Liver (tissue), 7 donors: ENCODE measurements at regions not wholly inside any gene's neighbourhood (a gene's known extent, or its start where the extent isn't known, plus 50 kb on each side); places are given as distances from the start of the nearest gene placed in this dataset.

Source experiments
- DNase-seq: peaks from one replicate; pipeline ENCODE4 v3.0.0-alpha.2; 2017; ENCODE audit warnings: low spot score
- H3K27ac ChIP-seq, 2 donors: one replicate each; pipeline ENCODE4 v1.7.0; 2013; ENCODE audit warnings: inconsistent platforms in 2 of 2, low read length in 2 of 2, control low read depth in 1 of 2, low read depth in 1 of 2, mild to moderate bottlenecking in 1 of 2
- H3K27me3 ChIP-seq, 4 donors: one replicate each; pipeline versions ENCODE4 v1.6.1 to v1.7.0; 2013; ENCODE audit warnings: low read length in 3 of 4, inconsistent platforms in 1 of 4, mild to moderate bottlenecking in 1 of 4, moderate library complexity in 1 of 4; ENCODE audit not compliant: control insufficient read depth in 4 of 4, insufficient read depth in 4 of 4
- H3K36me3 ChIP-seq, 4 donors: one replicate each; pipeline versions ENCODE4 v1.6.1 to v1.7.0; 2013; ENCODE audit warnings: low read length in 3 of 4, mild to moderate bottlenecking in 3 of 4, low read depth in 1 of 4, moderate library complexity in 1 of 4; ENCODE audit not compliant: control insufficient read depth in 4 of 4, insufficient read depth in 3 of 4
- H3K4me1 ChIP-seq, 4 donors: one replicate each; pipeline versions ENCODE4 v1.6.1 to v1.7.0; 2013; ENCODE audit warnings: low read length in 3 of 4, mild to moderate bottlenecking in 3 of 4, moderate library complexity in 1 of 4; ENCODE audit not compliant: control insufficient read depth in 4 of 4, insufficient read depth in 4 of 4
- H3K4me3 ChIP-seq, 3 donors: one replicate each; pipeline versions ENCODE4 v1.6.1 to v1.7.0; 2013; ENCODE audit warnings: low read length in 3 of 3, control low read depth in 1 of 3, low read depth in 1 of 3, mild to moderate bottlenecking in 1 of 3
- H3K9ac ChIP-seq, 2 donors: one replicate each; pipeline ENCODE4 v1.7.0; 2013; ENCODE audit warnings: low read length in 2 of 2, mild to moderate bottlenecking in 2 of 2, moderate library complexity in 2 of 2, control low read depth in 1 of 2, low read depth in 1 of 2
- H3K9me3 ChIP-seq, 4 donors: one replicate each; pipeline versions ENCODE4 v1.6.1 to v1.7.0; 2013; ENCODE audit warnings: low read length in 3 of 4; ENCODE audit not compliant: control insufficient read depth in 4 of 4
- EGR1 ChIP-seq, 2 donors: IDR thresholded peaks; 2 replicates each; pipeline ENCODE4 v1.6.1; 2016 to 2018; ENCODE audit warnings: antibody characterized with exemption in 2 of 2, low read depth in 2 of 2
- FOXA1 ChIP-seq: IDR thresholded peaks from 2 replicates; pipeline ENCODE4 v1.6.1; 2016; ENCODE audit warnings: antibody characterized with exemption
- FOXA2 ChIP-seq: IDR thresholded peaks from 2 replicates; pipeline ENCODE4 v1.6.1; 2016; ENCODE audit warnings: antibody characterized with exemption
- GABPA ChIP-seq, 2 donors: IDR thresholded peaks in 1 of 2; conservative IDR thresholded peaks in 1 of 2; 2 replicates each; pipeline ENCODE4 v1.6.1; 2016; ENCODE audit warnings: antibody characterized with exemption in 2 of 2, mild to moderate bottlenecking in 1 of 2, moderate library complexity in 1 of 2
- HNF4A ChIP-seq, 2 donors: conservative IDR thresholded peaks; 2 replicates each; pipeline ENCODE4 v1.6.1; 2016; ENCODE audit warnings: antibody characterized with exemption in 2 of 2, mild to moderate bottlenecking in 2 of 2
- HNF4G ChIP-seq: IDR thresholded peaks from 2 replicates; pipeline ENCODE4 v1.6.1; 2016; ENCODE audit warnings: antibody characterized with exemption
- JUND ChIP-seq, 2 donors: IDR thresholded peaks; 2 replicates each; pipeline ENCODE4 v1.6.1; 2016; ENCODE audit warnings: antibody characterized with exemption in 2 of 2
- NR2F2 ChIP-seq: IDR thresholded peaks from 2 replicates; pipeline ENCODE4 v1.6.1; 2016; ENCODE audit warnings: antibody characterized with exemption
- RAD21 ChIP-seq, 2 donors: IDR thresholded peaks; 2 replicates each; pipeline ENCODE4 v1.6.1; 2016; ENCODE audit warnings: antibody characterized with exemption in 2 of 2, mild to moderate bottlenecking in 2 of 2
- RXRA ChIP-seq, 2 donors: IDR thresholded peaks; 2 replicates each; pipeline ENCODE4 v1.6.1; 2017 to 2018; ENCODE audit warnings: antibody characterized with exemption in 2 of 2, mild to moderate bottlenecking in 1 of 2
- SP1 ChIP-seq: IDR thresholded peaks from 2 replicates; pipeline ENCODE4 v1.6.1; 2018; ENCODE audit warnings: antibody characterized with exemption, mild to moderate bottlenecking
- TAF1 ChIP-seq: conservative IDR thresholded peaks from 2 replicates; pipeline ENCODE4 v1.6.1; 2016; ENCODE audit warnings: antibody characterized with exemption, mild to moderate bottlenecking
- YY1 ChIP-seq: IDR thresholded peaks from 2 replicates; pipeline ENCODE4 v1.6.1; 2016; ENCODE audit warnings: antibody characterized with exemption, mild to moderate bottlenecking
- ZBTB33 ChIP-seq: IDR thresholded peaks from 2 replicates; pipeline ENCODE4 v1.6.1; 2016; ENCODE audit warnings: antibody characterized with exemption
- WGBS: extraction: QIAGEN DNeasy Blood & Tissue Kit; methylation state at CpG from one replicate; pipeline ENCODE4 v1.1.7; 2013; 5-methylcytosine and 5-hydroxymethylcytosine counted together
- TF ChIP-seq, protein P1 (sequence below): IDR thresholded peaks from 2 replicates; pipeline ENCODE4 v1.6.1; 2016; ENCODE audit warnings: antibody characterized with exemption, mild to moderate bottlenecking
- TF ChIP-seq, protein P2 (sequence below): IDR thresholded peaks from 2 replicates; pipeline ENCODE4 v1.6.1; 2016; ENCODE audit warnings: antibody characterized with exemption
- donor health status: healthy.
- donor health status: healthy.
- donor health status: healthy.
- donor health status: healthy.

- TF ChIP-seq FOXA1 (no peak), RAD21 (IDR thresholded peaks at IDR 0.05) (no peak), HNF4A (conservative IDR thresholded peaks at IDR 0.05) (no peak), NR2F2 (no peak), ZBTB33 (no peak)
These were observed 464.9 kb upstream of the NWD2 start (continued) for GRCh38 chr4:36779601-36780000.

DNA sequence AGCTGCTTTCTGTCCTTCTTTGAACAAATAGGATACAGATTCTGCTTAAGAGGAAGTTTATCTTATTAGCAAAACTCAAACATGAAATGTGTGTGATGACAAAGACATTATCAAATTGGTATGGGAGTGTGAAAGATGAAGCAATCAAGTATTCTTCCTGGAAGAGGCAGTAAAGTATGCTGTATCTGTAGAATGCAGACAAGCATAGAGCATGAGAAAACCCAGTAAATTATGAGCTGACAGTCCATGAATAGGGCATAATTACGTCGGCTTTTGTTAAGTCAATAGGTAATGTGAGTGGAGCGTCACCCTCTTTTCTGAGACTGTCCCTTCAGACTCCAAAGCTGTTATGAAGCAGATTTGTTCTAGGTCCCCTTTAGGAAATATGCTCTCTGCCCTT lies 458.6 kb upstream of the NWD2 start:
- H3K9me3 ChIP-seq: no peaks in the 10 kb centered on the region
- no peak overlapping the region for H3K9ac ChIP-seq
- H3K4me3 ChIP-seq: no peak overlapping the region
- no peak overlapping the region for H3K27ac ChIP-seq
- no peaks in the 10 kb centered on the region for H3K36me3 ChIP-seq
- DNase-seq: no peak
- no peaks in the 10 kb centered on the region for H3K27me3 ChIP-seq
- WGBS: 62% methylated on average over 3 of the region's 3 CpGs
- no peak for TF ChIP-seq YY1
- TF ChIP-seq HNF4G: no peak
- TF ChIP-seq, protein P1, sequence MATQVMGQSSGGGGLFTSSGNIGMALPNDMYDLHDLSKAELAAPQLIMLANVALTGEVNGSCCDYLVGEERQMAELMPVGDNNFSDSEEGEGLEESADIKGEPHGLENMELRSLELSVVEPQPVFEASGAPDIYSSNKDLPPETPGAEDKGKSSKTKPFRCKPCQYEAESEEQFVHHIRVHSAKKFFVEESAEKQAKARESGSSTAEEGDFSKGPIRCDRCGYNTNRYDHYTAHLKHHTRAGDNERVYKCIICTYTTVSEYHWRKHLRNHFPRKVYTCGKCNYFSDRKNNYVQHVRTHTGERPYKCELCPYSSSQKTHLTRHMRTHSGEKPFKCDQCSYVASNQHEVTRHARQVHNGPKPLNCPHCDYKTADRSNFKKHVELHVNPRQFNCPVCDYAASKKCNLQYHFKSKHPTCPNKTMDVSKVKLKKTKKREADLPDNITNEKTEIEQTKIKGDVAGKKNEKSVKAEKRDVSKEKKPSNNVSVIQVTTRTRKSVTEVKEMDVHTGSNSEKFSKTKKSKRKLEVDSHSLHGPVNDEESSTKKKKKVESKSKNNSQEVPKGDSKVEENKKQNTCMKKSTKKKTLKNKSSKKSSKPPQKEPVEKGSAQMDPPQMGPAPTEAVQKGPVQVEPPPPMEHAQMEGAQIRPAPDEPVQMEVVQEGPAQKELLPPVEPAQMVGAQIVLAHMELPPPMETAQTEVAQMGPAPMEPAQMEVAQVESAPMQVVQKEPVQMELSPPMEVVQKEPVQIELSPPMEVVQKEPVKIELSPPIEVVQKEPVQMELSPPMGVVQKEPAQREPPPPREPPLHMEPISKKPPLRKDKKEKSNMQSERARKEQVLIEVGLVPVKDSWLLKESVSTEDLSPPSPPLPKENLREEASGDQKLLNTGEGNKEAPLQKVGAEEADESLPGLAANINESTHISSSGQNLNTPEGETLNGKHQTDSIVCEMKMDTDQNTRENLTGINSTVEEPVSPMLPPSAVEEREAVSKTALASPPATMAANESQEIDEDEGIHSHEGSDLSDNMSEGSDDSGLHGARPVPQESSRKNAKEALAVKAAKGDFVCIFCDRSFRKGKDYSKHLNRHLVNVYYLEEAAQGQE: no peak
- no peak for TF ChIP-seq ZBTB33
- no peak for TF ChIP-seq TAF1
- TF ChIP-seq, protein P2, sequence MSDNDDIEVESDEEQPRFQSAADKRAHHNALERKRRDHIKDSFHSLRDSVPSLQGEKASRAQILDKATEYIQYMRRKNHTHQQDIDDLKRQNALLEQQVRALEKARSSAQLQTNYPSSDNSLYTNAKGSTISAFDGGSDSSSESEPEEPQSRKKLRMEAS: no peak
- H3K4me1 ChIP-seq: no peaks in the 10 kb centered on the region

GRCh38 chr4:36786519-36786918 lies 458.0 kb upstream of the NWD2 start:
- H3K4me3 ChIP-seq: no peak overlapping the region
- WGBS: 74% methylated on average over 2 of the region's 2 CpGs
- no peaks in the 10 kb centered on the region for H3K27me3 ChIP-seq
- H3K4me1 ChIP-seq: no peaks in the 10 kb centered on the region
- no peaks in the 10 kb centered on the region for H3K9me3 ChIP-seq
- no peak overlapping the region for H3K9ac ChIP-seq
- H3K27ac ChIP-seq: no peak overlapping the region
- no peaks in the 10 kb centered on the region for H3K36me3 ChIP-seq
- no peak for DNase-seq
- TF ChIP-seq ZBTB33 (no peak), HNF4G (no peak), FOXA1 (no peak), YY1 (no peak), GABPA (IDR thresholded peaks at IDR 0.05 in 1 of 2, conservative IDR thresholded peaks at IDR 0.05 in 1 of 2) (no peak), TAF1 (no peak), JUND (IDR thresholded peaks at IDR 0.05) (no peak), NR2F2 (no peak), RAD21 (IDR thresholded peaks at IDR 0.05) (no peak), SP1 (no peak), FOXA2 (no peak), EGR1 (IDR thresholded peaks at IDR 0.05; ENCODE audit: low read depth in 2 of 2) (no peak), RXRA (IDR thresholded peaks at IDR 0.05) (no peak)
- TF ChIP-seq, protein P1: no peak
- TF ChIP-seq, protein P2: no peak
